Vagina (tissue), 2 donors: ENCODE measurements at regions not wholly inside any gene's neighbourhood (a gene's known extent, or its start where the extent isn't known, plus 50 kb on each side); places are given as distances from the start of the nearest gene placed in this dataset.

Source experiments
- POLR2A ChIP-seq, 2 donors: fragments of 450-650 bp; IDR thresholded peaks; one replicate each; pipeline ENCODE4 v1.6.1; 2017; ENCODE audit warnings: antibody characterized with exemption in 2 of 2, mild to moderate bottlenecking in 2 of 2, moderate library complexity in 2 of 2
- TF ChIP-seq, protein P1 (sequence below), 3 experiments: fragments of 450-650 bp in 2 of 3; fragments of 200-600 bp in 1 of 3; sonication (generic) in 1 of 3; IDR thresholded peaks; one replicate each; pipeline ENCODE4 v1.5.1; 2017 to 2019; ENCODE audit warnings: antibody characterized with exemption in 3 of 3, mild to moderate bottlenecking in 2 of 3, moderate library complexity in 2 of 3

DNA sequence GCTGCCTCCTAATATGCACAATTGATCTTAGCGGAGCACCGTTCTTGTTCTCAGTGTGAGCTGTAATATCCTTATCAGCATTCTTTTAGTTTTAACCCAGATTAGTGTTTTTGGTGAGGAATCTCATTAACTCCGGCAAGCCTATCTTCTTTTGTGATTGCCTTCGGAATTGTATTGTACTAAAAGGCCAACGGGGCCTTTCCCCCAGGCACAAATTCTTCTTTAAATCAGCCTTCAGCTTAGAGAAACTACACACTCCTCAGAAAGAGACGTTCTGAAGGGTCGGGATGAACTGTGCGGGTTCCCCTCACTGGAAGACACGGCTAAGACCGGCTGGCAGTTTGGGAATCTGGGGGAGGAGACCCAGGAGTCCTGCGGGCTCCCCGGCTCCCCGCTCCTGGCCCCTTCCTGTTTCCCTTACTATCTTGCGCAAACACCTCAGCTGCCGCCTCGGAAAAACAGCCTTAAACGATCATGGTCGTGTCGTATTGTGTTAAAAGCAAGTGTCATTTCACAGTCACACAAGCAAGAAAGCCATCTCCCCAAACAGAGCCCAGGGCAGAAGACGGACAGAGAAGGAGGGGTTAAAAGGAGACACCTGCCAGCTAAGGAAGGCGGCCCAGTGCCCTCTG lies 353.1 kb upstream of the IRX2 start:
- no peak for TF ChIP-seq POLR2A (IDR thresholded peaks at IDR 0.05)
- TF ChIP-seq, protein P1, sequence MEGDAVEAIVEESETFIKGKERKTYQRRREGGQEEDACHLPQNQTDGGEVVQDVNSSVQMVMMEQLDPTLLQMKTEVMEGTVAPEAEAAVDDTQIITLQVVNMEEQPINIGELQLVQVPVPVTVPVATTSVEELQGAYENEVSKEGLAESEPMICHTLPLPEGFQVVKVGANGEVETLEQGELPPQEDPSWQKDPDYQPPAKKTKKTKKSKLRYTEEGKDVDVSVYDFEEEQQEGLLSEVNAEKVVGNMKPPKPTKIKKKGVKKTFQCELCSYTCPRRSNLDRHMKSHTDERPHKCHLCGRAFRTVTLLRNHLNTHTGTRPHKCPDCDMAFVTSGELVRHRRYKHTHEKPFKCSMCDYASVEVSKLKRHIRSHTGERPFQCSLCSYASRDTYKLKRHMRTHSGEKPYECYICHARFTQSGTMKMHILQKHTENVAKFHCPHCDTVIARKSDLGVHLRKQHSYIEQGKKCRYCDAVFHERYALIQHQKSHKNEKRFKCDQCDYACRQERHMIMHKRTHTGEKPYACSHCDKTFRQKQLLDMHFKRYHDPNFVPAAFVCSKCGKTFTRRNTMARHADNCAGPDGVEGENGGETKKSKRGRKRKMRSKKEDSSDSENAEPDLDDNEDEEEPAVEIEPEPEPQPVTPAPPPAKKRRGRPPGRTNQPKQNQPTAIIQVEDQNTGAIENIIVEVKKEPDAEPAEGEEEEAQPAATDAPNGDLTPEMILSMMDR (IDR thresholded peaks at IDR 0.05), result no peak
